ENCODE measurements at regions not wholly inside any gene's neighbourhood (a gene's known extent, or its start where the extent isn't known, plus 50 kb on each side); places are given as distances from the start of the nearest gene placed in this dataset.
"Not testable (repeated sequence)": the region's sequence is repeated elsewhere in the genome, so short reads cannot be mapped to it uniquely, and the experiment has no call there.

DNA sequence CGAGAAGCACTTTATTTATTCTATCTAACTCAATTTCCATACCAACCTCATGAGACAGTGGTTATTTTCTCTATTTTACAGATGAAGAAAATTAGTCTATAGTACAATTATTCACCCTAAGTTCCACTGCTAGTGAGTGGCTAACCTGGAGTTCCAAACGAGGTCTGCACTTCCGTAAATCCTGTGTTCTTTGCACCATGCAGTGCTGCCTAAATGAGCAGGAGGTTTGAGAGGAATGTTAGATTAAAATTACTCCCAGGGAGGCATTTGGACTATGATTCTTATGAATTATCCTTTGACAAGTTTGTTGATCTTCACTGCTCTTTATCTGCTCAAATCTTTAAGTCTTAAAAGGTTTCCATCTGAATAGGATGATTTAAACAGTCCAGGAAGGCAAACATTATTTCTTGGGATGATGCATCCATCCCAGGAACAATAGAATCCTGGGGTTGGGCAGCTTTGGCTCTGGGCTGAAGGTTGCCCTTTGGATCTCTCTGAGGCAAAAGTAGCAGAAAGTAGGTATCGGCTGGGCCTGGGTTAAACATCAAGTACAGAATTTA, 400.8 kb downstream of the REEP3 start:
- DNase-seq (ENCODE audit: low spot score) = peak; percentile 53

DNA sequence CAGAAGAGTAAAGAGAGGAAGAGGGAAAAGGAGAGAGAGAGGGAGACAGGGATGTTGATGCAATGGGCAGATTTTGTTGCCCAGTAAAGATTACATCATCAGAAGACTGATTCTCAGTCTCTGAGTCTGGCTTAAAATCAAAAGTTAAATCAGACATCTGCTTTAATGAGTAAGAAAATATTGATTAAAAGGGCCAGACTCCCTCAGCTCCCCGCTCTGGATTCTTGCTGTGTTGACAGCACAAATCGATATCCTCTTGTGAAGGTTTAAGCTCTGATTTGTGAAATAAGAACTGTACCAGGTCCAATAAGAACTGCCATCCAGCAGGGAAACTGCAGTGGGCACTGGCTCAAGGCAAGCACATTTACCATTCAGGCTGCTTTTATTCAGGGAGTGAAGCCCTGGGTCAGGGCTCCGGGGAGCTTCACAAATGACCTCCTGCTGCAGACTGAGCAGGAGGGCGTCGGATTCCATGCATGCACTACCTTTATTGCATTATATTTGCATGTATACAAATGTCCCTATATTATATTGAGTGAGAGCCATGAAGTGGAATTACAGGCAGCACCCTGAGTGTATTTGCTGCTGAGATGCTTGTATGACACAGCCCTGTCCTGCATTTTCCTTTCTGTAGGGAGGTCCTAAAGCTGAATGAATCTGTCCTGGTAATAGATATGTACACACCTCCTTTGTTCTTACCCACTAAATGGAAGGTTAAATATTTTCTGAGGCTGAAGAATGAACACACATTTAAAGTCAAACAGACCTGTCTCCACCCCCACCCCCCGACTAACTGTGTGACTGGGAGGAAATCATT, 401.5 kb downstream of the REEP3 start:
- peak; percentile 63 for DNase-seq (ENCODE audit: low spot score)

DNA sequence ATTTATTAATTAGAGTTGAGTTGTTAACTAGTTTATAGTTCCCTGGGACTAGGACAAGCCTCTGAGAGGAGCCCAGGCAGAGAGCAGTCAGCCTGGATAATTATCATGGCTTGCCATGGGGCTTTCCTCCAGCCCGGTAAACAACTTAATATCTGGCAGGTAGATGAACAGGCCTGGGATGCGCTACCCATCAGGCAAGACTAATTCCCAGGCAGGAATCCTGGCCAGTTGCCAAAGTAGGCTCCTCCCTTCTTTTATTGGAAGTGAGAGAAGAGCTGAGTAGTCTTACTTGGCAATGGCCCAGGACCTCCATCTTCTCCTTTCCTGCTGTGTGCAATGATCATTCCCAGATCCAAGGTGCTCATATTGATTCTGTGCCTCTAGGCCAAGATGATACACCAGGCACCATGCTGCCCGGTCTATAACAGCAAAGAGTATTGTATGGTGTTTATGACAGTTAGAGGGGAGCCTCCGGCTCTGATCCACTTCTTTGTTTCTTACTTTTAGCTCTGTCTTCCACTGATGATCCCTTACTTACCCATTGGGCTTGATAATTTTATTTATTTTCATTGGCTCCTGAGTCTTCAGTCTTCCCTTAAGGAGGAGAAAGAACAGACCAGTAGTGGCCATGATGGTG, 408.7 kb downstream of the REEP3 start:
- DNase-seq (ENCODE audit: low spot score) = peak; percentile 78

DNA sequence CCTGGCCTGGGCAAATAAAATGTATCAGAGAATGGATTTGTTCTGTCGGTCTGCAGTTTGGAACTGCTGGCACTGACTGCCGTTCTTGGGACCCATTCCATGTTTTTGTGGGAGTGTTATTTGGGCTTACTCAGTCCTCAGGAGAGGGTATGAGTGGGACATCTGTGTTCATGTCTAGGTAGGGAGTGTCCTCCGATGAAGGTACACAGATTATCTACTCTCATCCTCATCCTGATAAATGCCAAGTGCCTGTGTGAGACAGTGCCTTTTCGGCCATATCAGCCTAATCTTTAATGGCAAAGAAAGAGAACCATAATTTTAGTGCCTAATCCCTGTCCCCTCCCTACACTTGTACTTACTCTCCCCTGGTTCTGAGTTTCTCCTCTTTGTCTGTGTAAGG, 409.4 kb downstream of the REEP3 start:
- peak; percentile 50 for DNase-seq (ENCODE audit: low spot score)

DNA sequence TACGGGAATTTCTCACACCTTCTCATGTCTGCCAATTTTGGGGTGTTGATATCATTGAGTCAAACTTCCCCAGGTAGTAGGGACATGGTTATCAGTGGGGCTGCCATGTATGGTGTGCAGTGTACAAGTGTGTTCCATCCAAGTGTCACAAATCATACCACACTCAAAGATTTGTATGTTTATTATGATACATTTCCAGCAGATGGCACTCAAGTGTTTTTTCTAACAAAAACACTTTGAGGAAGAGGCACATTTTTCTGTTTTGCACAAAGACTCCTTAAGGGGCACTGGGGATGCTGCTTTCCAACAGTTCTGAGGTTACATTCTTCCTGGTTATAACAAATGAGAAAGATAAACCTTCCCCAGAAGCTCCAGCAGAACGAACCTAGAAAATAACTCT, 414.5 kb downstream of the REEP3 start:
- DNase-seq (ENCODE audit: low spot score) = peak; percentile 63

DNA sequence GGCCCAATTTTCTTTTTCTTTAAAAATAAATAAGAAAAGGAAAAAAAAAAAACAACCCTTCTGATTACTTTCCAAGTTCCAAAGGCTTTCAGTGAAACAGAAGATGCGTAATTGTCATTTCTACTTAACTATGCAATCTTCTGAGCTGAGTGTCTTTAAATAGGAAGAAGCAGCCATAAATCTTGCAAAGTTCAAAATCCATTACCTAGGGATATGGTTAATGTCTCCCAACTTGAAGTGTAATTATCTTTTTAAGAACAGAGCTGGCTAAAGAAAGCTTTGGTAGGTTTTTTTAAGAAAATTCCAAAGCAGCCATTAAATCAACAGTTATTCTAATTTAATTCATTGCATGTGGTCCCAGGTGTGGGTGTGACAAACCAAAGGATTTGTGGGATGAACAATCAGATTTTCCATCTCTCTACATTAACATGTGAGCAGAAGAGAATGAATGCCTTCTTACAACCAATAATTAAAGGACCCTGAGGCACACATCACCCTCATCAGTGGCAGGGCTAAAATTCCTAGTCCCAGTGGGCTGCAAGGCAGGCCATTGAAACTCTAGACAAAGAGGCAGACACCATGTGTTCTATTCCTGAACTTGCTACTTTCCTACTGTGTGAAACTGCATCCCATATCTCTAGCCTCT, 419.2 kb downstream of the REEP3 start:
- no peak for DNase-seq (ENCODE audit: low spot score)

DNA sequence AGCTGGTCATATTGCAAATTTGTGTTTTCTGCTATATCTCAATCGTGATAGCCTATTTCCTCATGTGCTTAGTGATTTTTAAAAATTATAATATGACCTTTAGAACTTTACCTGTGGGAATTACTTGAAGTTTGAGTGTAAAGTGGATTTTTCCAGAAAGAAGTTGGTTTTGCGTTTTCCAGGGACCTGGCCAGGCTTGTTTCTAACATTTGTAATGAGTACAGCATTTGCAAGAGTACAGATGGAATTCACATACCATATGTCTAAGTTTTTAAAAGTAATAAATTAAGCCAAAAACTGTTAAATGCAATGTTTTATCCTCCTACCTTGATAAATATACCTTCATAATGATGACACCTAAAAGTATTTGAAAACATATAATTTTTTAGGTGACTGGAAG, 443.2 kb downstream of the REEP3 start:
- no peak for DNase-seq (ENCODE audit: low spot score)

DNA sequence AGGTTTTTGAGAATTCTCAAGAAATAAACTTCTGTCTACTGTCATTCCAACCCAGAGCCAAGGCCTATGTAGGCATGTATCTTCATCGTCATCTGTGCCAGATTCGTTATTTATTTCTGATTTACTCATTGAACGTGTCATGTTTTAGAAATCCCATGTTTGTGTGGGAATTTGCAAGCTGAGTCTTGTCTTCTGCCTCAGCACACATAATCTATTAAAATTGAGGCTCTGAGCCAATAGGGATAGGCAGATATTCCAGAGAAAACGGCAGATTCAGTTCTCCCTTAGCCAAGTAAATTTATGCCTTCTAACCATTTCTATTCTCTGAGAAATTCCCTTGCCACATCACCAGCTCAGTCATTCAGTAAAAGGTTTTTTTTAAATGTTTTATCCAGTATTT, 444.6 kb downstream of the REEP3 start:
- DNase-seq (ENCODE audit: low spot score) = peak; percentile 26

DNA sequence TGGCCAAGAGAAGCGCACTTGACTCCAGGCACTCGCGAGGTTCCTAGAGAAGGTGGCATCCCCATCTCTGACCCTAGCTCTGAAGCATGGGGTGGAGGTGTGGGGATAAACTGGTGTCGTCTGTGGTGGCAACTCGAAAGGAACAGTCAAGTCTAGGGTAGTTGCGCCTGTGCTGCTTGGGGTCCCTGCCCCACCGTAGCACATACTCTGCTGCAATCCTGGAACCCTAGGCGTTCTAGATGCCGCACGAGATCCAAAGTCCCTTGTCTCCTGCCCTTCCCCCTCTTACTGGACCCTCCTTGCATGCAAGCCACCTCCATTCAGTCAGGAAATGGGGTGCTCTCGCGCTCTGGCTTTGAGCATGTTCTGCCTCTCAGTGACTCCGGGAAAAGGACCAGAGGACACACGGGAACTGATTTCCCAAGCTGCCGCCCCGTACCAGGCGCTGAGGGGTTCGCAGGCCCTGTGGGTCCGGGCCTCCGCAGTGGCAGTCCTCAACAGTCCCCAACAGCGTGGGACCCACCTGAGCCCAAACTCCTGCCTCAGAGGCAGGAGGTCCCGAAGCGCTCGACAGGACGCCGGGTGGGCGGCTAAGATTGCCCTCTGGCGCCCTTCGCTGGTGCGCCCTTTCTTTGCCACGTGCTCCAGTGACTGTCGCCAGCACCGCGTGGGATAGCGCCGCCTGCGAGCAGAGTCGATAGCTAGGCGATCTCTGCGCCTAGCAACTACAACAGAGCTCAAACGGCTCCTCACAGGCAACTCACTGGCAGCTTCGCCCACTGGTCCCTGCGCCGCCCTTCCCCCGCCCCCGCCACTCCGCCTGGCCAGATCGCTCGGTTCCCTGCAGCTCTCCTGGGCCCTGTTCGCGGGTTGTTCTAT, 452.0 kb downstream of the REEP3 start:
- DNase-seq (ENCODE audit: low spot score) = no peak

DNA sequence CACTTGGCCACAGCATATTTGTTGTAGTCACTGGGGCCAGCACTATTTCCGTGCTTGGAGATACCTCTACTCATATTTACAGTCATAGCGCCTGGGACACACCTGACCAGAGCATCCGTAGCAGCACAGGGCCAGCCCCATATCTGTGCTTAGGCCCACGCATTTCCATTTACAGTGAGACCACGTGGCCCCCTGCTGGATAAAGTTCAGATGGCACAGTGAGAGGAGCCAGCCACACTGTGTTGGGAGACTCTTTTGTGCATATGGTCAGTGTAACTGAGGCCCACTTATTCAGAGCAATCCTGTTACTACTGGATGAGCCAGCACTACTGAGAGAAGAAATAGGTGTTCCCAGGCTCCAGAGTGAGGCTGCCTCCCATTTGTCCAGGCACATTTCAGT, 455.3 kb downstream of the REEP3 start:
- peak; percentile 31 for DNase-seq (ENCODE audit: low spot score)

DNA sequence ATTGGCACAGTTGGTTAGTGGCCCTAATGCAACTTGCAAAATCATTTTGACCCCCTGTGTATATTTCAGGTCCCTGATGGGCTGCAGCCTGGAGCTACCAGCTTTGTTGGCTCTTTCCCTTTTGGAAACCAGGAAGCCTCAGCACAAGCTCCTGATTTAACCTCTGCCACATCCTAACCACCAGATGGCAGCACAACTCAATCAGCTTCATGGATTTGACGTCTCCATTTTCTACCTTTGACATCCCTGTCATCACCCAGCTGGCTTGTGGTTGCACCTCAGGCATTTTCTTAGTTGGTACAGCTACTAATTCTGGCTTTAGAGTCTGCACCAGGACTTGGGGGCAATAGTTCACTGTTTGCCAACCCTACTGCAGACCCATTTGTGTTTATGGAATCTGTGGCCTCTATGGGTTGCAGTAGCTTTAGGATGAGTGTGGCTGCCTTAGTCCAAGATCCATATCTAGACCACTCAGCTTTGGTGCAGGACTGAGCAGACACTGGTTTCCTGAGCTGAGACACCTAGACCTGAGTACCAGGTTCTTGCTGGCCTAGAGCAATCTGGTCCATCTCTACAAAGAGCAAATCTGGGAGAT, 456.2 kb downstream of the REEP3 start:
- DNase-seq (ENCODE audit: low spot score) = peak; percentile 65

DNA sequence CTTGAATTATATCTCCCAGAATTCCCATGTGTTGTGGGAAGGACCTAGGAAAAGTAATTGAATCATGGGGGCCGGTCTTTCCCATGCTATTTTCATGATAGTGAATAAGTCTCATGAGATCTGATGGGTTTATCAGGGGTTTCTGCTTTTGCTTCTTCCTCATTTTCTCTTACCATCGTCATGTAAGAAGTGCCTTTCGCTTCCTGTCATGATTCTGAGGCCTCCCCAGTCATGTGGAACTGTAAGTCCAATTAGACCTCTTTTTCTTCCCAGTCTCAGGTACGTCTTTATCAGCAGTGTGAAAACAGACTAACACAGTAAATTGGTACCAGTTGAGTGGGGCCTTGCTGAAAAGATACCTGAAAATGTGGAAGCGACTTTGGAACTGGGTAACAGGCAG, 459.7 kb downstream of the REEP3 start:
- DNase-seq (ENCODE audit: low spot score) = not testable (repeated sequence)

DNA sequence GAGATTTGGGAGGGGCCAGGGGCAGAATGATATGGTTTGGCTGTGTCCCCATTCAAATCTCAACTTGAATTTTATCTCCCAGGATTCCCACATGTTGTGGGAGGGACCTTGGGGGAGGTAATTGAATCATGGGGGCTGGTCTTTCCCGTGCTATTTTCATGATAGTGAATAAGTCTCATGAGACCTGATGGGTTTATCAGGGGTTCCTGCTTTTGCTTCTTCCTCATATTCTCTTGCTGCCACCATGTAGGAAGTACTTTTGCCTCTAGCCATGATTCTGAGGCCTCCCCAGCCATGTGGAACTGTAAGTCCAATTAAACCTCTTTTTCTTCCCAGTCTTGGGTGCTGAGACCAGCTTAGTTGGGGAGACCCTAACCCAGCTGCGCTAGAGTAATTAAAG, 462.9 kb downstream of the REEP3 start:
- not testable (repeated sequence) for DNase-seq (ENCODE audit: low spot score)

DNA sequence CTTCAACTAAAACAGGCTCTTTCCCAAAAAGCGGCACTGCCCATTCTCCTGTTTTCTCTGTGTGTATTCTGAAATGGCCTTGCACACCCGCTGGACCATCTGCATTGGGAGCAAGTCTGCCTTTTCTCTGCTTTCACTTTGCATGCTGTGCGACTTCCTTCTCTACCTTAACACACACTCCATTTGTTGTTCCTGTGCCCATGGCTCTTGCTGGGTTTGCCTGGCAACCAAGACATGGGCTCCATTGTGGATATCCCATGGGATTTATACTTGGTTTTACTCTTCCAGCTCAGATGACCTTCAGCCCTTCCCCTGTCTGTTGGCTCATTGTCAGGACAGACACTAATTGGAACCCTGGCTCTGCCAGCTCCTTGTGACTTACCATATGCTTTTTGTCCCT, 465.3 kb downstream of the REEP3 start:
- peak; percentile 79 for DNase-seq (ENCODE audit: low spot score)

DNA sequence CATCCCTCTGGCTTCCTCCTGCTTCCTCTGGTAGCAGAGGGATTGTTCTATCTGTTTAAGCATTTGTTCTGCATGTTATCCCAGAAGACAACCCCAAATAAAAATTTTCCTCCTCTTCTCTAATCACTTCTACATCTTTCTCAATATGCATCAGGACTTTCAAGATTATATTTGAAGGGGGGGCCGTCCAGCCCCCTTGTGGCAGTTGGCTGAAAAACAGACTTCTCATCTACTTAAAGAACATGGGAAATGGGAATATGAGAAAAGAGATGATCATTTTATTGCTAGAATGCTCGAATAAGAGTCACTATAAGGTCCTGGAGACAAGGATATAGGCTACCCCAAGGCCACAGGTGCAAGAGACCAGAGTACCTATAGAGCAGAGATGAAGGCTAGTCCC, 466.0 kb downstream of the REEP3 start:
- DNase-seq (ENCODE audit: low spot score) = no peak

DNA sequence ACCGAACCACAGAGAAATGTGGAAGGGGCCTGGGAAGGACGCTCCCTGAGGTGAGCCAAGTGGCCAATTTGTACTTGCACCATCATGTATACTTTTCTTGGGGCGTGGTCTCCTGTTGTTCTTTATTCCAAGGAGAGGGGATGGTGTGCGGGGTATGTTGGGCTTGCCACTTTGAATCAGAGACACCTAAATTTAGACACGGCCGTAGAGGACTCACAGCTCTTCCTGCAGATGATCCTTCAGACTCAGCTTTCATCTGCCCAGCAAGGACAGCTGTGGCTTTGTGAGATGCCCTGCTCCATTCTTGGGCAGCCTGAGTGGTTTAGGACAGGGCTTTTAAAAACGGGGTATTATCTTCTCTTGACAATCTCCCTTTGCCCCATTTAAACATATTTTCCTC, 473.2 kb downstream of the REEP3 start:
- no peak for DNase-seq (ENCODE audit: low spot score)

DNA sequence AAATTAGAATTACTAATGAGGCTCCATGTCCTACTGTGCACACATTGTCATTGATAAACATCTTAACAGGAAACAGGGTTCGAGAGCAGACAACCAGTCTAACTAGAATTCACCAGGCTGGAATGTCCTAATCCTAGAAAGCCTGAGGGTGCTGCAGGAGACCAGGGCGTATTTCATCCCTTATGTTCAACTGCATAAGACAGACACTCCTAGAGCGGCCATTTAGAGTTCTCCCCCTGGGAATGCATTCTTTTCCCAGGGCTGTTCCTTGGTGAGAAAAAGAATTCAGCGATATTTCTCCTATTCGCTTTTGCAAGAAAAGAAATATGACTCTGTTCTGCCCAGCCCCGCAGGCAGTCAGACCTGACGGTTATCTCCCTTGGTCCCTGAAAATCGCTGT, 486.0 kb downstream of the REEP3 start:
- DNase-seq (ENCODE audit: low spot score) = no peak

DNA sequence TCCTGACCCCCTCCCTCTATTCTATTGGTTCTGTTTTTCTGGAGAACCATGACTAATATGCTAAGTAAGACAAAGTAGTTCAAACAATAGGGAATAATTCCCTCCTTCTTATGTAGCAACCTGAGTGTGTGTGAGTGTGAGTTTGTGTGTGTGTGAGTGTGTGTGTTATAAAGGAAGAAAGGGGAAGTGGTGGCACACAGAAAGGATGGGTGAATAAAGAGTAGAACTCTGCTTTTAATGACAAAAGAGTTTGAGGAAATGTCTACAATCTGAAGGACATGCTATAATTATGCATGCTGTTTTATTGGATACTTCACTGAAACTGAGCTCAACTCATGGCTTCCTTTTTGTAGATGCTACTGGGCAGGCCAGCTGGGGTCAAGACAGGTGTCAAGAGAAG, 489.5 kb downstream of the REEP3 start:
- no peak for DNase-seq (ENCODE audit: low spot score)

DNA sequence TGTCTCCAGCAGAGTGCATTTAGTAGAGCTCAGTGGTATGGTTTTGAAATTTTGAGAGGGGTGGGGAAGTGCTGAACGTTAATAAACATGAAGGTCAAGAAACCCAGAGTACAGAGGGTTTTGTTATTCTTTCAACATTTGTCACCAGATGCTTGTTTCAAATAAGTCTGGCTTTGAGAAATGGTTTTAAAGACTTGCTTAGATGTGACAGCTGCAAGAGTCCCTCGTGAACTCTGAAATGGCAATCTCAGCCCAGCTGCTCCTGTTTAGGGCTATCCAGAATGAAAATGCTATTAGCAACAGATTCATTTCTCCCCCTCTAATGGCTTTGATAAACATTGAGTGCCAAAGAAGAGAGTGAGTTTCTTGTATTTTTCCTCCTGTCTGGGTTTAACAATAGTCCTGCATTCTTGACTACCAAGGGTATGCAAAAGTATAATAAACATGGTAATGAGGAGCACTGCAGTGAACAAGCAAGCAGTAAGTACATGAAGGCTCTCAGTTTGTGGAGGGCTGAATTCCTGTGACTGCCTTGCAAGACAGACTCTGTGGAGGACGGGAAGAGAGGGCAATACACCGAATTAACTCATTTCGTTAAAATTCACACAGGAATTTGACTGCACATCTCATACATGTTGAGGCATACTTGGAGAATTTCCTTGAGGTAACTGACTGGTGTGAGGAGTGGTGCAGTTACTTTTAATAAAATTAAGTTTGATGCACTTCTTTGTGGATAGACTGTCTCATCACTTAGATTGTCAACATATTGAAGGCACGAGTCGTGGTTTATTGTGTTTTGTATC, 490.9 kb downstream of the REEP3 start:
- DNase-seq (ENCODE audit: low spot score) = no peak

DNA sequence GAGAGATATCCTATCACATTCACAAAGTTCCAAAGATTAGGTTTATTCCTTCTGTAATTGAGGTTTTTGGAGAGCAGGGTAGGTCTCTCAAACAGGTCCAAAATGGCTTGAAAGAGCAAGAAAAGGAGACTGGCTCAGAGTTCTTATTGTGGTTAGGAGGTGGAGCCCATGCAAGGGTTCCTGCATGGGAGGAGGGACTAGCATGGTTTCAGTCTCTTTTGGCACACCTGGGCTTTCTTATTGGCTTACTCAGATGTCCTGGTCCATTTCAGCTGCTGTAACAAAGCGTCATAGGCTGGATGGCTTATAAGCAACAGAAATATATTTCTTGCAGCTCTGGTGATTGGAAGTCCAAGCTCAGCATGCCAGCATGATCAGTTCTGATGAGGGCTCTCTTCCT, 493.1 kb downstream of the REEP3 start:
- no peak for DNase-seq (ENCODE audit: low spot score)
